HEK293 (cell line): ENCODE measurements at regions not wholly inside any gene's neighbourhood (a gene's known extent, or its start where the extent isn't known, plus 50 kb on each side); places are given as distances from the start of the nearest gene placed in this dataset.

ENCODE experiments used
- CTCF ChIP-seq: fragments of 450-650 bp; formaldehyde crosslinking; IDR thresholded peaks from 2 replicates; pipeline ENCODE4 v1.5.1; 2016; ENCODE audit warnings: missing biosample characterization, missing genetic modification characterization
- SP3 ChIP-seq: fragments of 450-650 bp; formaldehyde crosslinking; IDR thresholded peaks from 2 replicates; pipeline ENCODE4 v1.5.1; 2016; ENCODE audit warnings: missing biosample characterization, missing genetic modification characterization
- ZFP41 ChIP-seq: fragments of 450-650 bp; formaldehyde crosslinking; IDR thresholded peaks from 2 replicates; pipeline ENCODE4 v1.5.1; 2016; ENCODE audit warnings: missing biosample characterization, missing genetic modification characterization, borderline replicate concordance
- ZNF18 ChIP-seq: fragments of 450-650 bp; formaldehyde crosslinking; IDR thresholded peaks from 2 replicates; pipeline ENCODE4 v1.5.1; 2016; ENCODE audit warnings: missing biosample characterization, missing genetic modification characterization
- ZNF274 ChIP-seq, 2 experiments: fragments of 200-500 bp in 1 of 2; fragments of 450-650 bp in 1 of 2; sonication (Bioruptor generic) in 1 of 2; formaldehyde crosslinking in 1 of 2; IDR thresholded peaks; 2 replicates each; pipeline versions ENCODE4 v1.5.1 to v1.6.1; 2014 to 2016; ENCODE audit warnings: borderline replicate concordance in 1 of 2, inconsistent platforms in 1 of 2, low read length in 1 of 2, missing biosample characterization in 1 of 2, missing genetic modification characterization in 1 of 2
- ZNF350 ChIP-seq: fragments of 450-650 bp; formaldehyde crosslinking; IDR thresholded peaks from 2 replicates; pipeline ENCODE4 v1.5.0; 2017; ENCODE audit warnings: missing biosample characterization, mild to moderate bottlenecking, missing genetic modification characterization
- ZNF416 ChIP-seq: fragments of 450-650 bp; formaldehyde crosslinking; IDR thresholded peaks from 2 replicates; pipeline ENCODE4 v1.5.1; 2016; ENCODE audit warnings: missing biosample characterization, missing genetic modification characterization
- ZNF426 ChIP-seq: fragments of 450-650 bp; formaldehyde crosslinking; IDR thresholded peaks from 2 replicates; pipeline ENCODE4 v1.5.1; 2017; ENCODE audit warnings: missing biosample characterization, missing genetic modification characterization, mild to moderate bottlenecking, inconsistent platforms, moderate library complexity
- ZNF830 ChIP-seq: fragments of 450-650 bp; IDR thresholded peaks from 2 replicates; pipeline ENCODE4 v1.5.0; 2018; ENCODE audit warnings: missing biosample characterization, missing genetic modification characterization, low read depth, mild to moderate bottlenecking, moderate library complexity
- TF ChIP-seq, protein P1 (sequence below): IDR thresholded peaks from 2 replicates; pipeline ENCODE4 v1.6.1; 2011; ENCODE audit warnings: mild to moderate bottlenecking, low read depth, low read length, borderline replicate concordance
- TF ChIP-seq, protein P2 (sequence below): fragments of 450-650 bp; formaldehyde crosslinking; IDR thresholded peaks from 2 replicates; pipeline ENCODE4 v1.5.1; 2016; ENCODE audit warnings: missing biosample characterization, missing genetic modification characterization

- TF ChIP-seq ZNF426 (tag by site-specific recombination) (no peak), ZFP41 (tag by site-specific recombination) (no peak), CTCF (tag by site-specific recombination) (no peak), ZNF18 (tag by site-specific recombination) (no peak), ZNF274 (IDR thresholded peaks at IDR 0.05; ENCODE audit: low read length) (no peak), ZNF274 (tag by site-specific recombination; IDR thresholded peaks at IDR 0.05; ENCODE audit: borderline replicate concordance) (no peak), ZNF830 (tag by site-specific recombination) (no peak), SP3 (tag by site-specific recombination) (no peak), ZNF350 (no peak), ZNF416 (tag by site-specific recombination) (no peak)
- TF ChIP-seq, protein P1, sequence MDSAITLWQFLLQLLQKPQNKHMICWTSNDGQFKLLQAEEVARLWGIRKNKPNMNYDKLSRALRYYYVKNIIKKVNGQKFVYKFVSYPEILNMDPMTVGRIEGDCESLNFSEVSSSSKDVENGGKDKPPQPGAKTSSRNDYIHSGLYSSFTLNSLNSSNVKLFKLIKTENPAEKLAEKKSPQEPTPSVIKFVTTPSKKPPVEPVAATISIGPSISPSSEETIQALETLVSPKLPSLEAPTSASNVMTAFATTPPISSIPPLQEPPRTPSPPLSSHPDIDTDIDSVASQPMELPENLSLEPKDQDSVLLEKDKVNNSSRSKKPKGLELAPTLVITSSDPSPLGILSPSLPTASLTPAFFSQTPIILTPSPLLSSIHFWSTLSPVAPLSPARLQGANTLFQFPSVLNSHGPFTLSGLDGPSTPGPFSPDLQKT = no peak
- TF ChIP-seq, protein P2, sequence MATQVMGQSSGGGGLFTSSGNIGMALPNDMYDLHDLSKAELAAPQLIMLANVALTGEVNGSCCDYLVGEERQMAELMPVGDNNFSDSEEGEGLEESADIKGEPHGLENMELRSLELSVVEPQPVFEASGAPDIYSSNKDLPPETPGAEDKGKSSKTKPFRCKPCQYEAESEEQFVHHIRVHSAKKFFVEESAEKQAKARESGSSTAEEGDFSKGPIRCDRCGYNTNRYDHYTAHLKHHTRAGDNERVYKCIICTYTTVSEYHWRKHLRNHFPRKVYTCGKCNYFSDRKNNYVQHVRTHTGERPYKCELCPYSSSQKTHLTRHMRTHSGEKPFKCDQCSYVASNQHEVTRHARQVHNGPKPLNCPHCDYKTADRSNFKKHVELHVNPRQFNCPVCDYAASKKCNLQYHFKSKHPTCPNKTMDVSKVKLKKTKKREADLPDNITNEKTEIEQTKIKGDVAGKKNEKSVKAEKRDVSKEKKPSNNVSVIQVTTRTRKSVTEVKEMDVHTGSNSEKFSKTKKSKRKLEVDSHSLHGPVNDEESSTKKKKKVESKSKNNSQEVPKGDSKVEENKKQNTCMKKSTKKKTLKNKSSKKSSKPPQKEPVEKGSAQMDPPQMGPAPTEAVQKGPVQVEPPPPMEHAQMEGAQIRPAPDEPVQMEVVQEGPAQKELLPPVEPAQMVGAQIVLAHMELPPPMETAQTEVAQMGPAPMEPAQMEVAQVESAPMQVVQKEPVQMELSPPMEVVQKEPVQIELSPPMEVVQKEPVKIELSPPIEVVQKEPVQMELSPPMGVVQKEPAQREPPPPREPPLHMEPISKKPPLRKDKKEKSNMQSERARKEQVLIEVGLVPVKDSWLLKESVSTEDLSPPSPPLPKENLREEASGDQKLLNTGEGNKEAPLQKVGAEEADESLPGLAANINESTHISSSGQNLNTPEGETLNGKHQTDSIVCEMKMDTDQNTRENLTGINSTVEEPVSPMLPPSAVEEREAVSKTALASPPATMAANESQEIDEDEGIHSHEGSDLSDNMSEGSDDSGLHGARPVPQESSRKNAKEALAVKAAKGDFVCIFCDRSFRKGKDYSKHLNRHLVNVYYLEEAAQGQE (tag by site-specific recombination) = no peak
Measured at GRCh38 chr5:56527174-56527573, 288.2 kb upstream of the MAP3K1 start.
